HL-60 (cell line): ENCODE measurements at regions not wholly inside any gene's neighbourhood (a gene's known extent, or its start where the extent isn't known, plus 50 kb on each side); places are given as distances from the start of the nearest gene placed in this dataset.

Source experiments
- CTCF ChIP-seq: IDR thresholded peaks from one replicate; pipeline ENCODE4 v1.5.1; 2011; ENCODE audit warnings: low read length, control low read depth, inconsistent platforms; ENCODE audit not compliant: insufficient read depth
- GABPA ChIP-seq: IDR thresholded peaks from 2 replicates; pipeline ENCODE4 v1.6.1; 2012; ENCODE audit warnings: low read depth
- POLR2AphosphoS5 ChIP-seq: IDR thresholded peaks from 2 replicates; pipeline ENCODE4 v1.6.1; 2012; ENCODE audit warnings: low read depth
- TF ChIP-seq, protein P1 (sequence below): IDR thresholded peaks from 2 replicates; pipeline ENCODE4 v1.6.1; 2012; ENCODE audit warnings: low read depth; ENCODE audit not compliant: insufficient replicate concordance

GRCh38 chr9:108724652-108725051 lies 131.1 kb downstream of the ACTL7B start:
- TF ChIP-seq CTCF (no peak), POLR2AphosphoS5 (no peak), GABPA (no peak)
- TF ChIP-seq, protein P1, sequence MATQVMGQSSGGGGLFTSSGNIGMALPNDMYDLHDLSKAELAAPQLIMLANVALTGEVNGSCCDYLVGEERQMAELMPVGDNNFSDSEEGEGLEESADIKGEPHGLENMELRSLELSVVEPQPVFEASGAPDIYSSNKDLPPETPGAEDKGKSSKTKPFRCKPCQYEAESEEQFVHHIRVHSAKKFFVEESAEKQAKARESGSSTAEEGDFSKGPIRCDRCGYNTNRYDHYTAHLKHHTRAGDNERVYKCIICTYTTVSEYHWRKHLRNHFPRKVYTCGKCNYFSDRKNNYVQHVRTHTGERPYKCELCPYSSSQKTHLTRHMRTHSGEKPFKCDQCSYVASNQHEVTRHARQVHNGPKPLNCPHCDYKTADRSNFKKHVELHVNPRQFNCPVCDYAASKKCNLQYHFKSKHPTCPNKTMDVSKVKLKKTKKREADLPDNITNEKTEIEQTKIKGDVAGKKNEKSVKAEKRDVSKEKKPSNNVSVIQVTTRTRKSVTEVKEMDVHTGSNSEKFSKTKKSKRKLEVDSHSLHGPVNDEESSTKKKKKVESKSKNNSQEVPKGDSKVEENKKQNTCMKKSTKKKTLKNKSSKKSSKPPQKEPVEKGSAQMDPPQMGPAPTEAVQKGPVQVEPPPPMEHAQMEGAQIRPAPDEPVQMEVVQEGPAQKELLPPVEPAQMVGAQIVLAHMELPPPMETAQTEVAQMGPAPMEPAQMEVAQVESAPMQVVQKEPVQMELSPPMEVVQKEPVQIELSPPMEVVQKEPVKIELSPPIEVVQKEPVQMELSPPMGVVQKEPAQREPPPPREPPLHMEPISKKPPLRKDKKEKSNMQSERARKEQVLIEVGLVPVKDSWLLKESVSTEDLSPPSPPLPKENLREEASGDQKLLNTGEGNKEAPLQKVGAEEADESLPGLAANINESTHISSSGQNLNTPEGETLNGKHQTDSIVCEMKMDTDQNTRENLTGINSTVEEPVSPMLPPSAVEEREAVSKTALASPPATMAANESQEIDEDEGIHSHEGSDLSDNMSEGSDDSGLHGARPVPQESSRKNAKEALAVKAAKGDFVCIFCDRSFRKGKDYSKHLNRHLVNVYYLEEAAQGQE = no peak
